CD14-positive monocyte (primary cell): ENCODE measurements at regions not wholly inside any gene's neighbourhood (a gene's known extent, or its start where the extent isn't known, plus 50 kb on each side); places are given as distances from the start of the nearest gene placed in this dataset.
A peak's percentile ranks its signal among the peaks of the same experiment; 100 is the strongest.

Source experiments
- DNase-seq, 3 donors: peaks; one replicate each; pipeline ENCODE4 v3.0.0-alpha.2; 2011 to 2022
- H2AFZ ChIP-seq: 2 replicates; pipeline ENCODE4 v1.6.0; 2012; ENCODE audit warnings: mild to moderate bottlenecking, low read depth, low read length, inconsistent platforms; ENCODE audit not compliant: insufficient read depth, poor library complexity, severe bottlenecking
- H3K27ac ChIP-seq, 2 donors: 1 replicate in 1 of 2; 2 replicates in 1 of 2; pipeline ENCODE4 v1.5.1; 2012 to 2013; ENCODE audit warnings: low read length in 2 of 2, control low read depth in 1 of 2, inconsistent platforms in 1 of 2, low read depth in 1 of 2, mild to moderate bottlenecking in 1 of 2
- H3K27me3 ChIP-seq, 2 donors: one replicate each; pipeline versions ENCODE4 v1.6.0 to v1.6.1; 2011 to 2013; ENCODE audit warnings: low read length in 2 of 2; ENCODE audit not compliant: control insufficient read depth in 2 of 2, insufficient read depth in 2 of 2
- H3K36me3 ChIP-seq, 2 donors: replicated peaks in 1 of 2; 1 replicate in 1 of 2; 2 replicates in 1 of 2; pipeline versions ENCODE4 v1.5.1 to v1.6.1; 2012 to 2013; ENCODE audit warnings: low read length in 2 of 2, control low read depth in 1 of 2, inconsistent platforms in 1 of 2, mild to moderate bottlenecking in 1 of 2; ENCODE audit not compliant: insufficient read depth in 2 of 2, control insufficient read depth in 1 of 2
- H3K4me1 ChIP-seq, 2 donors: 1 replicate in 1 of 2; 2 replicates in 1 of 2; pipeline versions ENCODE4 v1.5.1 to v1.6.1; 2012 to 2013; ENCODE audit warnings: low read length in 2 of 2, control low read depth in 1 of 2, inconsistent platforms in 1 of 2, mild to moderate bottlenecking in 1 of 2, moderate library complexity in 1 of 2; ENCODE audit not compliant: insufficient read depth in 2 of 2, control insufficient read depth in 1 of 2
- H3K4me2 ChIP-seq: replicated peaks from 2 replicates; pipeline ENCODE3; 2012; ENCODE audit warnings: low read length, moderate library complexity, mild to moderate bottlenecking; ENCODE audit not compliant: poor library complexity, severe bottlenecking; ENCODE audit errors: extremely low read depth
- H3K4me3 ChIP-seq, 3 experiments: fragments of 200-600 bp in 1 of 3; sonication (generic) in 1 of 3; replicated peaks in 1 of 3; 1 replicate in 2 of 3; 2 replicates in 1 of 3; pipeline ENCODE4 v1.5.1; 2011 to 2013; ENCODE audit warnings: low read length in 3 of 3, mild to moderate bottlenecking in 3 of 3, control low read depth in 2 of 3, low read depth in 2 of 3, inconsistent platforms in 1 of 3, moderate library complexity in 1 of 3
- H3K79me2 ChIP-seq: 2 replicates; pipeline ENCODE4 v1.6.0; 2012; ENCODE audit warnings: mild to moderate bottlenecking, control low read depth, inconsistent platforms, low read length, moderate library complexity; ENCODE audit not compliant: insufficient read depth
- H3K9ac ChIP-seq: 2 replicates; pipeline ENCODE4 v1.6.0; 2017; ENCODE audit warnings: low read length, mild to moderate bottlenecking; ENCODE audit not compliant: insufficient read depth, poor library complexity, severe bottlenecking
- H3K9me3 ChIP-seq, 2 donors: replicated peaks in 1 of 2; 1 replicate in 1 of 2; 2 replicates in 1 of 2; pipeline versions ENCODE4 v1.5.1 to v1.6.1; 2012 to 2013; ENCODE audit warnings: low read length in 2 of 2, control low read depth in 1 of 2; ENCODE audit not compliant: control insufficient read depth in 1 of 2, insufficient read depth in 1 of 2
- H4K20me1 ChIP-seq: 2 replicates; pipeline ENCODE4 v1.6.0; 2012; ENCODE audit warnings: mild to moderate bottlenecking, low read length, control low read depth, moderate library complexity; ENCODE audit not compliant: insufficient read depth
- H3K27ac Mint-ChIP-seq, 7 donors: one replicate each; pipeline ENCODE4 v1.8.0; 2020; ENCODE audit warnings: mild to moderate bottlenecking in 7 of 7, mixed read lengths in 7 of 7, moderate library complexity in 6 of 7, inconsistent platforms in 2 of 7
- H3K27me3 Mint-ChIP-seq, 3 donors: one replicate each; pipeline ENCODE4 v1.8.0; 2021 to 2022; ENCODE audit warnings: low read depth in 3 of 3, mild to moderate bottlenecking in 3 of 3, mixed read lengths in 3 of 3, moderate library complexity in 3 of 3, inconsistent platforms in 1 of 3
- H3K36me3 Mint-ChIP-seq, 2 donors: one replicate each; pipeline ENCODE4 v1.8.0; 2020; ENCODE audit warnings: mixed read lengths in 2 of 2, inconsistent platforms in 1 of 2, mild to moderate bottlenecking in 1 of 2
- H3K4me1 Mint-ChIP-seq: one replicate; pipeline ENCODE4 v1.8.0; 2020; ENCODE audit warnings: mild to moderate bottlenecking, mixed read lengths
- H3K4me3 Mint-ChIP-seq, 2 donors: one replicate each; pipeline ENCODE4 v1.8.0; 2020; ENCODE audit warnings: mild to moderate bottlenecking in 2 of 2, mixed read lengths in 2 of 2, moderate library complexity in 1 of 2
- H3K9me3 Mint-ChIP-seq, 7 donors: one replicate each; pipeline ENCODE4 v1.8.0; 2020 to 2022; ENCODE audit warnings: mixed read lengths in 7 of 7, mild to moderate bottlenecking in 6 of 7, moderate library complexity in 6 of 7, inconsistent platforms in 2 of 7
- WGBS: methylation state at CpG from one replicate; pipeline ENCODE4 v1.1.5; 2013; ENCODE audit warnings: missing lambda C conversion rate; ENCODE audit not compliant: insufficient coverage; 5-methylcytosine and 5-hydroxymethylcytosine counted together
- intact Hi-C, 2 donors: fragments of 100-400 bp; cut with micrococcal nuclease; formaldehyde crosslinking; loops; one replicate each; pipeline versions ENCODE4 v1.15.0 to v1.15.1; 2023
- TF ChIP-seq, protein P1 (sequence below): fragments of 200-600 bp; IDR thresholded peaks from one replicate; pipeline ENCODE4 v1.8.0; 2022; ENCODE audit warnings: antibody characterized with exemption, mild to moderate bottlenecking

GRCh38 chr2:19708776-19709175 lies 193.0 kb downstream of the TTC32 start:
- TF ChIP-seq, protein P1, sequence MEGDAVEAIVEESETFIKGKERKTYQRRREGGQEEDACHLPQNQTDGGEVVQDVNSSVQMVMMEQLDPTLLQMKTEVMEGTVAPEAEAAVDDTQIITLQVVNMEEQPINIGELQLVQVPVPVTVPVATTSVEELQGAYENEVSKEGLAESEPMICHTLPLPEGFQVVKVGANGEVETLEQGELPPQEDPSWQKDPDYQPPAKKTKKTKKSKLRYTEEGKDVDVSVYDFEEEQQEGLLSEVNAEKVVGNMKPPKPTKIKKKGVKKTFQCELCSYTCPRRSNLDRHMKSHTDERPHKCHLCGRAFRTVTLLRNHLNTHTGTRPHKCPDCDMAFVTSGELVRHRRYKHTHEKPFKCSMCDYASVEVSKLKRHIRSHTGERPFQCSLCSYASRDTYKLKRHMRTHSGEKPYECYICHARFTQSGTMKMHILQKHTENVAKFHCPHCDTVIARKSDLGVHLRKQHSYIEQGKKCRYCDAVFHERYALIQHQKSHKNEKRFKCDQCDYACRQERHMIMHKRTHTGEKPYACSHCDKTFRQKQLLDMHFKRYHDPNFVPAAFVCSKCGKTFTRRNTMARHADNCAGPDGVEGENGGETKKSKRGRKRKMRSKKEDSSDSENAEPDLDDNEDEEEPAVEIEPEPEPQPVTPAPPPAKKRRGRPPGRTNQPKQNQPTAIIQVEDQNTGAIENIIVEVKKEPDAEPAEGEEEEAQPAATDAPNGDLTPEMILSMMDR: no peak
- Mint-ChIP-seq H3K27me3 (peaks cover 0 to 2% (median 0%) of the 10 kb centered on the region in 3 donors), H3K4me1 (no peaks in the 10 kb centered on the region), H3K4me3 (no peak overlapping the region), H3K36me3 (no peaks in the 10 kb centered on the region), H3K9me3 (peaks cover 0 to 10% (median 4%) of the 10 kb centered on the region in 7 donors), H3K27ac (no peak overlapping the region)
- Histone ChIP-seq H3K4me2 (no peak overlapping the region), H3K9me3 (no peaks in the 10 kb centered on the region), H3K9ac (no peak overlapping the region), H3K4me1 (no peaks in the 10 kb centered on the region), H3K27me3 (no peaks in the 10 kb centered on the region), H3K27ac (no peak overlapping the region), H3K36me3 (no peaks in the 10 kb centered on the region), H3K4me3 (no peak overlapping the region), H2AFZ (no peak overlapping the region), H4K20me1 (no peaks in the 10 kb centered on the region), H3K79me2 (no peaks in the 10 kb centered on the region)
- WGBS: 100% methylated on average over 1 of the region's 2 CpGs
- DNase-seq: no peak
- intact Hi-C loops: no loop called here

- Histone ChIP-seq H3K79me2 (no peaks in the 10 kb centered on the region), H3K4me3 (no peak overlapping the region), H3K27ac (no peak overlapping the region), H3K4me1 (no peaks in the 10 kb centered on the region), H3K4me2 (no peak overlapping the region), H2AFZ (no peak overlapping the region), H3K9me3 (no peaks in the 10 kb centered on the region), H4K20me1 (no peaks in the 10 kb centered on the region), H3K27me3 (no peaks in the 10 kb centered on the region), H3K9ac (no peak overlapping the region), H3K36me3 (no peaks in the 10 kb centered on the region)
- no peak overlapping the region for H3K4me3 Mint-ChIP-seq
- no peaks in the 10 kb centered on the region for H3K4me1 Mint-ChIP-seq
- H3K36me3 Mint-ChIP-seq: no peaks in the 10 kb centered on the region
- peak overlapping the region in 1 of 7 donors; percentile 26 for H3K27ac Mint-ChIP-seq
- H3K27me3 Mint-ChIP-seq: no peaks in the 10 kb centered on the region
- intact Hi-C loops: no loop called here
- no peak for DNase-seq
- TF ChIP-seq, protein P1: no peak
- peaks cover 0 to 7% (median 3%) of the 10 kb centered on the region in 7 donors for H3K9me3 Mint-ChIP-seq
Observed at GRCh38 chr2:19706332-19706731, 195.5 kb downstream of the TTC32 start.
